Small intestine (tissue), 7 donors: ENCODE measurements at regions not wholly inside any gene's neighbourhood (a gene's known extent, or its start where the extent isn't known, plus 50 kb on each side); places are given as distances from the start of the nearest gene placed in this dataset.

Source experiments
- DNase-seq, 2 donors: peaks; one replicate each; pipeline versions ENCODE4 v3.0.0 to v3.0.0-alpha.2; 2013
- FAIRE-seq: peaks from 2 replicates; lab custom pipeline; 2012; peaks lifted over from hg19 to GRCh38; lab: Jason Lieb, UNC
- H3K27ac ChIP-seq, 3 donors: one replicate each; pipeline ENCODE4 v1.5.1; 2013; ENCODE audit warnings: low read length in 2 of 3, mild to moderate bottlenecking in 2 of 3, control low read depth in 1 of 3, inconsistent platforms in 1 of 3, low read depth in 1 of 3, moderate library complexity in 1 of 3
- H3K27me3 ChIP-seq, 3 donors: one replicate each; pipeline ENCODE4 v1.6.1; 2013; ENCODE audit warnings: low read length in 3 of 3, inconsistent platforms in 1 of 3; ENCODE audit not compliant: control insufficient read depth in 3 of 3, insufficient read depth in 3 of 3
- H3K36me3 ChIP-seq, 3 donors: one replicate each; pipeline ENCODE4 v1.6.1; 2013; ENCODE audit warnings: low read length in 3 of 3, inconsistent platforms in 1 of 3, low read depth in 1 of 3, mild to moderate bottlenecking in 1 of 3, moderate library complexity in 1 of 3; ENCODE audit not compliant: control insufficient read depth in 3 of 3, insufficient read depth in 2 of 3
- H3K4me1 ChIP-seq, 3 donors: one replicate each; pipeline ENCODE4 v1.6.1; 2013; ENCODE audit warnings: low read length in 2 of 3, inconsistent platforms in 1 of 3, low read depth in 1 of 3, mild to moderate bottlenecking in 1 of 3, moderate library complexity in 1 of 3; ENCODE audit not compliant: control insufficient read depth in 3 of 3, insufficient read depth in 2 of 3
- H3K4me3 ChIP-seq, 3 donors: one replicate each; pipeline ENCODE4 v1.5.1; 2013; ENCODE audit warnings: low read length in 3 of 3, control low read depth in 1 of 3, inconsistent platforms in 1 of 3, low read depth in 1 of 3, mild to moderate bottlenecking in 1 of 3, moderate library complexity in 1 of 3
- H3K9me3 ChIP-seq, 2 donors: one replicate each; pipeline ENCODE4 v1.6.1; 2013; ENCODE audit warnings: low read depth in 1 of 2, low read length in 1 of 2; ENCODE audit not compliant: control insufficient read depth in 2 of 2, insufficient read depth in 1 of 2
- WGBS, 3 donors: extraction: QIAGEN DNeasy Blood & Tissue Kit; methylation state at CpG; one replicate each; pipeline ENCODE4 v1.1.7; 2013; 5-methylcytosine and 5-hydroxymethylcytosine counted together
- donor health status: healthy with polysubstance abuse.
- donor health status: control.
- donor health status: control.
- donor health status: Bipolar disorder and iron deficiency.
- donor health status: healthy.

DNA sequence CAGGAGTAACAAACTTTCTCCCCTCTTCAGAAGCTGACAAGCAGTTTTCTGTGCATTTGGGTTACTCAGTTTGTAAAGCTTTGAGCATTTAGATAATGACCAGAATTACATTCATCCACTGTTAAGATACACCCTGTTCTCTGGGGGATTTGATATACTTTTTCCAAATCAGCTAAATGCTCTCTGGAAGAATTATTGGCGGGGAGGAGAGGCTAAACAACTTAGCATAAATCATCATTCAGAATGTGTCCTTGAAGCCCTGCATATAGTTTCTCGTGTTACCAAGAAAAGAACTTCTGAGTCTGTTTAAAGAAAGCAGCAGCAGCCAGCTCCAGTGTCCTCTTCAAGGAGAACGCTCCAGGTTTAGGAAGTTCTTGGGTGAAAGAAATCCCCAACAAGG, 54.9 kb upstream of the LDLRAD3 start:
- peaks cover 0 to 7% of the 10 kb centered on the region in 2 donors for H3K9me3 ChIP-seq
- H3K4me1 ChIP-seq: peaks cover 0 to 26% (median 0%) of the 10 kb centered on the region in 3 donors
- DNase-seq (no peak), FAIRE-seq (no peak)
- no peak overlapping the region for H3K27ac ChIP-seq
- H3K36me3 ChIP-seq: no peaks in the 10 kb centered on the region
- H3K27me3 ChIP-seq: no peaks in the 10 kb centered on the region
- H3K4me3 ChIP-seq: no peak overlapping the region
- 79 to 90% (median 84%) methylated on average over 3 of the region's 3 CpGs for WGBS, 3 donors

DNA sequence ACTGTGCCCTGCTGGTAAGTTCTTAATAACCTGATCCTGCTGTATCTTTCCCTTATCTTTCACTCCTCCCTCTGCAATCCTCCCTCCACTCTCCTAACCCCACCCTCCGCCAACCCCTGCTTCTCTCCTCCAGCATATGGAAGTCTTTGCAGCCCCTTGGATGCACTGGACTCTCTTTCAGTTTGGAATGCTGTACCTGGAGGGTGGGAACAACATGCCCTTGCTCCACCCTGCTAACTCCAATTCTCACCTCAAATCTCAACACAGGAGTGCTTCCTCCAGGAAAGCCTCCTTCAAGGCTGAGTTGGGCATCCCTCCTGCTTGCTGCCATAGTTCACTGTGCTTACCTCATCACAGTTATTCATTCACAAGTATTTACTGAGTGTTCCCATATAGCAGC, 52.8 kb upstream of the LDLRAD3 start:
- FAIRE-seq: no peak

GRCh38 chr11:35892166-35892565, 51.7 kb upstream of the LDLRAD3 start:
- H3K27me3 ChIP-seq: no peaks in the 10 kb centered on the region
- DNase-seq: no peak
- FAIRE-seq: no peak
- 86 to 95% (median 87%) methylated on average over 3 of the region's 3 CpGs for WGBS, 3 donors
- no peak overlapping the region for H3K4me3 ChIP-seq
- no peak overlapping the region for H3K27ac ChIP-seq
- peaks cover 0 to 7% of the 10 kb centered on the region in 2 donors for H3K9me3 ChIP-seq
- no peaks in the 10 kb centered on the region for H3K36me3 ChIP-seq
- H3K4me1 ChIP-seq: peaks cover 0 to 33% (median 0%) of the 10 kb centered on the region in 3 donors

More for the DNA sequence above, 52.8 kb upstream of the LDLRAD3 start:
- WGBS, 3 donors: 0 to 94% (median 8%) methylated on average over 1 of the region's 1 CpG
- H3K4me3 ChIP-seq: no peak overlapping the region
- H3K36me3 ChIP-seq: no peaks in the 10 kb centered on the region
- no peaks in the 10 kb centered on the region for H3K27me3 ChIP-seq
- peak overlapping the region in 1 of 3 donors; percentile 56 for H3K27ac ChIP-seq
- DNase-seq: peak in 1 of 2 donors; percentile 65
- H3K4me1 ChIP-seq: peaks cover 0 to 33% (median 0%) of the 10 kb centered on the region in 3 donors
- peaks cover 0 to 7% of the 10 kb centered on the region in 2 donors for H3K9me3 ChIP-seq

DNA sequence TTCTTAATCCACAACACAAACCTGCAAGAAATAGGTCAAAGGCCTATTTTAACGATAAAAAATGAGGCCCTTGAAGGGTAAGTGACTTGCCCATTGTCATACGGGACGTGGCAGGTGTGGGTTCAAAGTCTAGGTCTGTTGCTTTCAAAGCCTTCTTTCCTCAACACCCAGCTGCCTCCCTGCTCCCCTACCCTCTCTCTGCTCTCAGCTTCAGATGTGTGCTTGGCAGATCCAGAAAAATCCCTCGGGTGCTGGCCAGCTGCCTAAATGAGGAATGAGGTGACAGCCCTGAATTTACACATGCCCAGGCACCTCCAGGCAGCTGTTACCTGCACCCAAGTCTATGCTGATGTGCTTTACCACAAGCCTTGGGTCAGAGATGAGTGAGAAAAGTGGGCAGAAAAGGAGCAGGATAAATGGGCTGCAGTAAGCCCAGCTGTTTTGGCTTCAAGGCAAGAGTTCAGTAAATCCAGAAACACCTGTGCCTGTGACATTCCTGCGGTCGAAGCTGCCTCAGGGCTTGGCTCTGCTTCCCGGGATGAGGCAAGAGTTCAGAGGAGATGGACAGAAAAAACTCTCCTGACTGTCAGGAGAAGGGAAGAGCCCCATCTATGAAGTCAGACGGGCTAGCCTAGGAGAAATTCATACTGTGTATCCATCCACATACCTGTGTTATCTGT, 49.9 kb upstream of the LDLRAD3 start:
- peaks cover 0 to 7% of the 10 kb centered on the region in 2 donors for H3K9me3 ChIP-seq
- FAIRE-seq: no peak
- H3K27me3 ChIP-seq: no peaks in the 10 kb centered on the region
- peaks cover 0 to 33% (median 0%) of the 10 kb centered on the region in 3 donors for H3K4me1 ChIP-seq
- peak overlapping the region in 2 of 3 donors; percentile 17 to 93 for H3K27ac ChIP-seq
- peak; percentile 78 to 91 for DNase-seq
- H3K36me3 ChIP-seq: no peaks in the 10 kb centered on the region
- no peak overlapping the region for H3K4me3 ChIP-seq
- 16 to 41% (median 19%) methylated on average over 8 of the region's 8 CpGs for WGBS, 3 donors
